Colonic mucosa (tissue), 4 donors: ENCODE measurements at regions not wholly inside any gene's neighbourhood (a gene's known extent, or its start where the extent isn't known, plus 50 kb on each side); places are given as distances from the start of the nearest gene placed in this dataset.

Experiments
- DNase-seq: peaks from one replicate; pipeline ENCODE4 v3.0.0-alpha.2; 2020
- H3K27ac ChIP-seq: fragments of 200-600 bp; one replicate; pipeline ENCODE4 v1.8.0; 2021
- H3K27me3 ChIP-seq: fragments of 200-600 bp; one replicate; pipeline ENCODE4 v1.8.0; 2021
- H3K36me3 ChIP-seq: fragments of 200-600 bp; one replicate; pipeline ENCODE4 v1.8.0; 2021
- H3K4me1 ChIP-seq: fragments of 200-600 bp; one replicate; pipeline ENCODE4 v1.8.0; 2021; ENCODE audit warnings: mild to moderate bottlenecking
- H3K4me3 ChIP-seq: fragments of 200-600 bp; one replicate; pipeline ENCODE4 v1.8.0; 2021
- H3K9ac ChIP-seq, 2 donors: one replicate each; pipeline ENCODE4 v1.7.0; 2013; ENCODE audit warnings: control low read depth in 2 of 2, low read depth in 2 of 2, low read length in 2 of 2
- H3K9me3 ChIP-seq: fragments of 200-600 bp; one replicate; pipeline ENCODE4 v1.8.0; 2021
- intact Hi-C: fragments of 100-400 bp; cut with DNase I; formaldehyde crosslinking; loops from one replicate; pipeline ENCODE4 v1.14.1; 2022
- TF ChIP-seq, protein P1 (sequence below): fragments of 200-600 bp; IDR thresholded peaks from one replicate; pipeline ENCODE4 v1.8.0; 2022; ENCODE audit warnings: antibody characterized with exemption, mild to moderate bottlenecking
- donor health status: healthy.
- donor health status: DM: no; HTN: no; CAD: no.
- donor health status: DM: no; HTN: no; CAD: no.

- no peak overlapping the region for H3K27ac ChIP-seq
- H3K4me3 ChIP-seq, result no peak overlapping the region
- no peaks in the 10 kb centered on the region for H3K9me3 ChIP-seq
- TF ChIP-seq, protein P1, sequence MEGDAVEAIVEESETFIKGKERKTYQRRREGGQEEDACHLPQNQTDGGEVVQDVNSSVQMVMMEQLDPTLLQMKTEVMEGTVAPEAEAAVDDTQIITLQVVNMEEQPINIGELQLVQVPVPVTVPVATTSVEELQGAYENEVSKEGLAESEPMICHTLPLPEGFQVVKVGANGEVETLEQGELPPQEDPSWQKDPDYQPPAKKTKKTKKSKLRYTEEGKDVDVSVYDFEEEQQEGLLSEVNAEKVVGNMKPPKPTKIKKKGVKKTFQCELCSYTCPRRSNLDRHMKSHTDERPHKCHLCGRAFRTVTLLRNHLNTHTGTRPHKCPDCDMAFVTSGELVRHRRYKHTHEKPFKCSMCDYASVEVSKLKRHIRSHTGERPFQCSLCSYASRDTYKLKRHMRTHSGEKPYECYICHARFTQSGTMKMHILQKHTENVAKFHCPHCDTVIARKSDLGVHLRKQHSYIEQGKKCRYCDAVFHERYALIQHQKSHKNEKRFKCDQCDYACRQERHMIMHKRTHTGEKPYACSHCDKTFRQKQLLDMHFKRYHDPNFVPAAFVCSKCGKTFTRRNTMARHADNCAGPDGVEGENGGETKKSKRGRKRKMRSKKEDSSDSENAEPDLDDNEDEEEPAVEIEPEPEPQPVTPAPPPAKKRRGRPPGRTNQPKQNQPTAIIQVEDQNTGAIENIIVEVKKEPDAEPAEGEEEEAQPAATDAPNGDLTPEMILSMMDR, result no peak
- H3K4me1 ChIP-seq, result no peaks in the 10 kb centered on the region
- no peak overlapping the region for H3K9ac ChIP-seq
- intact Hi-C loops, result no loop called here
- no peaks in the 10 kb centered on the region for H3K36me3 ChIP-seq
- H3K27me3 ChIP-seq, result no peaks in the 10 kb centered on the region
- DNase-seq, result peak; percentile 23
Measured at GRCh38 chr14:22122227-22122818, 448.7 kb upstream of the OR4E1 start.

DNA sequence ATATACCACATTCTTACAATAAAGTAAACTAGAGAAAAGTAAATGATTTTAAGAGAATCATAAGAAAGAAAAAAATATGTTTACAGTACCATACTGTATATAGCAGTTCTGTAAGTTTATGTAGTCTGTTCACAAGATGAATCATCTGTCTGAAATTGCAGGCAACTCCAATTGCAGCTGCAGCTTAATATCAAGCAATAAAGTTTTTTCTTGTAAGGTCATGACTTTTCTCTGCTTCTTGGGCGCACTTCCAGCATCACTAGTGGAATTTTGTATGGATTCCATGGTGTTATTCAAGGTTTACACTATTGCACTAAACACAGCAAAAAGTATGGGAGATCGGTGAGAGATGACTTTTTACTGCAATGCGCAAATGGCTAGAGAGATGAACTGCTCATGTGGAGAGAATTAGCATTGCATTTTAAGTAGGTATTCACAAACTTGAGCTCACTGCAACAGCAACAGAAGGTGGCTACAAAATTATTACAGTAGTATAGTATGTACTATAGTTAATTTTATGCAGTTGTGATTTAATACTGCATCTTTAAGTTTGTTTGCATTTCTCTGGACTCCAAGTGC lies 445.4 kb upstream of the OR4E1 start:
- no peak for DNase-seq

DNA sequence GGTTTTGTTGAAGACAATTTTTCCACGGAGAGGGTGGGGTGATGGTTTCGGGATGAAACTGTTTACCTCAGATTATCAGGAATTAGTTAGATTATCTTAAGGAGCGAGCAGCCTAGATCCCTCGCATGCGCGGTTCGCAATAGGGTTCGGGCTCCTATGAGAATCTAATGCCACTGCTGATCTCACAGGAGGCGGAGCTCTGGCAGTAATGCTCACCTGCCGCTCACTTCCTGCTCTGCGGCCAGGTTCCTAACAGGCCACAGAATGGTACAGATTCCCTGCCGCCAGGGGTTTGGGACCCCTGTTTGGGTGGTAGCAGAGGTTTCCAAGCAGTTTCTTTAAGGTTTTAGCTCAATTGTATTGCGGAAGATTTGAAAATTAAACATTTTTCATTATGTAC lies 439.8 kb upstream of the OR4E1 start:
- no peak overlapping the region for H3K9ac ChIP-seq
- intact Hi-C loops, result no loop called here
- no peak overlapping the region for H3K4me3 ChIP-seq
- H3K27me3 ChIP-seq, result no peaks in the 10 kb centered on the region
- H3K27ac ChIP-seq, result no peak overlapping the region
- H3K36me3 ChIP-seq, result no peaks in the 10 kb centered on the region
- no peaks in the 10 kb centered on the region for H3K9me3 ChIP-seq
- TF ChIP-seq, protein P1, result no peak
- no peaks in the 10 kb centered on the region for H3K4me1 ChIP-seq
- no peak for DNase-seq

More for the DNA sequence above, 445.4 kb upstream of the OR4E1 start:
- no peaks in the 10 kb centered on the region for H3K36me3 ChIP-seq
- intact Hi-C loops, result no loop called here
- H3K27me3 ChIP-seq, result no peaks in the 10 kb centered on the region
- H3K9me3 ChIP-seq, result no peaks in the 10 kb centered on the region
- H3K4me1 ChIP-seq, result no peaks in the 10 kb centered on the region
- no peak overlapping the region for H3K27ac ChIP-seq
- H3K4me3 ChIP-seq, result no peak overlapping the region
- TF ChIP-seq, protein P1, result no peak
- H3K9ac ChIP-seq, result no peak overlapping the region

DNA sequence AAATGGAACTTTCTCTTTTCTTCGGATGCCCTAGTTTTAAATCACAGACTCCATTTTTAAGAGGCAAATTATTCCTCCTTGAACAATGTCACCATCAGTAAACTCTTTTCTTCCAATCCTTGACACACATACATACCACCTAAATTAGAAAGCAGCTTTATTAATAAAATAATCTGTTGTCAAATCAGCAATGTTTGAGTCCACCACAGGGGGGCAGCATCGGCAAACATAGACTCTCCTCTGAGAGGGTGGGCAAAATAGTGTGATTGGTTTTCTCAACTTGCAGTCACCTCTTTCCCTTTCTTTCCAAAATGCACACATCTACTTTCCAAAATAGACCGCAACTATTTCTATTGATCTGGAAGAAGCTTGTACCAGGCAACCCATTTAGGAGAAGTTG lies 438.4 kb upstream of the OR4E1 start:
- Histone ChIP-seq H3K27ac (no peak overlapping the region), H3K9me3 (no peaks in the 10 kb centered on the region), H3K27me3 (no peaks in the 10 kb centered on the region), H3K36me3 (no peaks in the 10 kb centered on the region), H3K9ac (no peak overlapping the region), H3K4me1 (no peaks in the 10 kb centered on the region), H3K4me3 (no peak overlapping the region)
- intact Hi-C loops, result no loop called here
- peak; percentile 34 for DNase-seq
- TF ChIP-seq, protein P1, result peak; percentile 42

GRCh38 chr14:22107753-22108152 lies 434.1 kb upstream of the OR4E1 start:
- no peaks in the 10 kb centered on the region for H3K9me3 ChIP-seq
- H3K4me3 ChIP-seq, result no peak overlapping the region
- no peak overlapping the region for H3K27ac ChIP-seq
- intact Hi-C loops, result no loop called here
- no peak overlapping the region for H3K9ac ChIP-seq
- H3K27me3 ChIP-seq, result no peaks in the 10 kb centered on the region
- no peaks in the 10 kb centered on the region for H3K36me3 ChIP-seq
- TF ChIP-seq, protein P1, result no peak
- no peak for DNase-seq
- H3K4me1 ChIP-seq, result no peaks in the 10 kb centered on the region
